GM12878 (cell line): ENCODE measurements at regions not wholly inside any gene's neighbourhood (a gene's known extent, or its start where the extent isn't known, plus 50 kb on each side); places are given as distances from the start of the nearest gene placed in this dataset.

Experiments
- ATAC-seq: fragments of 200-7000 bp; cut with Tn5 transposase; 3 replicates; pipeline ENCODE4 v1.9.1; 2020; ENCODE audit warnings: mild to moderate bottlenecking, moderate library complexity
- BruUV-seq: library from RNA; stranded (reverse); fragments of 400-500 nt; replicated peaks from 2 replicates; lab custom pipeline; 2021; lab: Mats Ljungman, UMichigan
- CTCF ChIA-PET: fragments of 300-600 bp; sonication (Branson Sonifier 250); formaldehyde crosslinking; extraction: SDS; loops from one replicate; lab custom pipeline; 2021; ENCODE audit warnings: inconsistent platforms; lab: Yijun Ruan, JAX
- POLR2A ChIA-PET: fragments of 350-600 bp; formaldehyde crosslinking; extraction: SDS; loops from one replicate; lab custom pipeline; 2021; ENCODE audit warnings: inconsistent platforms; lab: Charles Lee
- RAD21 ChIA-PET: fragments of 300-600 bp; sonication (Branson Sonifier 250); formaldehyde crosslinking; loops from one replicate; lab custom pipeline; 2023; ENCODE audit warnings: antibody characterized with exemption; ENCODE audit not compliant: unreplicated experiment; lab: Charles Lee
- SMC1A ChIA-PET: fragments of 300-600 bp; sonication (Branson Sonifier 250); formaldehyde crosslinking; loops from one replicate; lab custom pipeline; 2023; ENCODE audit not compliant: unreplicated experiment, uncharacterized antibody; lab: Charles Lee
- DNase-seq: peaks from one replicate; pipeline ENCODE4 v3.0.0-alpha.2; 2011; ENCODE audit warnings: low read depth, low spot score
- FAIRE-seq: peaks from 3 replicates; lab custom pipeline; 2011; peaks lifted over from hg19 to GRCh38; lab: Jason Lieb, UNC
- H2AFZ ChIP-seq: 2 replicates; pipeline ENCODE4 v1.6.0; 2011; ENCODE audit warnings: low read depth, low read length, control low read depth; ENCODE audit not compliant: control insufficient read depth
- H3K27ac ChIP-seq: 2 replicates; pipeline ENCODE4 v1.5.1; 2011; ENCODE audit warnings: control low read depth; ENCODE audit not compliant: control insufficient read depth, insufficient read depth
- H3K27me3 ChIP-seq, 2 experiments: replicated peaks in 1 of 2; 2 replicates each; pipeline versions ENCODE4 v1.6.0 to v1.6.1; 2011; ENCODE audit warnings: low read length in 1 of 2; ENCODE audit not compliant: control insufficient read depth in 2 of 2, insufficient read depth in 2 of 2
- H3K36me3 ChIP-seq, 2 experiments: 2 replicates each; pipeline ENCODE4 v1.5.1; 2011; ENCODE audit warnings: low read length in 1 of 2; ENCODE audit not compliant: control insufficient read depth in 2 of 2, insufficient read depth in 2 of 2
- H3K4me1 ChIP-seq: 2 replicates; pipeline ENCODE4 v1.6.1; 2011; ENCODE audit warnings: mild to moderate bottlenecking, low read length, moderate library complexity, mixed read lengths; ENCODE audit not compliant: control insufficient read depth, insufficient read depth
- H3K4me2 ChIP-seq: 2 replicates; pipeline ENCODE4 v1.6.0; 2011; ENCODE audit warnings: control low read depth; ENCODE audit not compliant: control insufficient read depth, insufficient read depth
- H3K4me3 ChIP-seq: fragments of 200-600 bp; sonication (generic); 2 replicates; pipeline ENCODE4 v1.5.1; 2016
- H3K79me2 ChIP-seq: 2 replicates; pipeline ENCODE4 v1.6.0; 2011; ENCODE audit warnings: low read length; ENCODE audit not compliant: control insufficient read depth, insufficient read depth
- H3K9ac ChIP-seq: 2 replicates; pipeline ENCODE4 v1.8.0; 2011; ENCODE audit warnings: low read length, control low read depth, mixed read lengths; ENCODE audit not compliant: control insufficient read depth, insufficient read depth
- H3K9me3 ChIP-seq: replicated peaks from 3 replicates; pipeline ENCODE4 v1.5.1; 2011; ENCODE audit warnings: mild to moderate bottlenecking, low read length; ENCODE audit not compliant: control insufficient read depth, insufficient read depth
- H4K20me1 ChIP-seq: 2 replicates; pipeline ENCODE4 v1.6.0; 2011; ENCODE audit not compliant: control insufficient read depth, insufficient read depth
- BCLAF1 ChIP-seq: fragments of 450-650 bp; IDR thresholded peaks from 2 replicates; pipeline ENCODE4 v1.6.1; 2017; ENCODE audit warnings: antibody characterized with exemption, mild to moderate bottlenecking, moderate library complexity
- CEBPB ChIP-seq, 2 experiments: fragments of 150-350 bp in 1 of 2; IDR thresholded peaks; 2 replicates each; pipeline ENCODE4 v1.6.1; 2012 to 2014; ENCODE audit warnings: low read depth in 2 of 2, low read length in 2 of 2, borderline replicate concordance in 1 of 2, inconsistent platforms in 1 of 2
- CREB1 ChIP-seq: IDR thresholded peaks from 2 replicates; pipeline ENCODE4 v1.6.1; 2012; ENCODE audit warnings: low read depth, mild to moderate bottlenecking, inconsistent platforms
- IKZF2 ChIP-seq, 2 experiments: fragments of 450-650 bp; IDR thresholded peaks; 2 replicates each; pipeline ENCODE4 v1.6.1; 2017; ENCODE audit warnings: mild to moderate bottlenecking in 2 of 2, moderate library complexity in 2 of 2
- MXI1 ChIP-seq: fragments of 150-350 bp; IDR thresholded peaks from 2 replicates; pipeline ENCODE4 v1.6.1; 2011; ENCODE audit warnings: low read depth, mild to moderate bottlenecking, inconsistent platforms, low read length, improper control_type of control experiment
- SMARCA5 ChIP-seq: fragments of 450-650 bp; IDR thresholded peaks from 2 replicates; pipeline ENCODE4 v1.6.1; 2017; ENCODE audit warnings: mild to moderate bottlenecking
- SPI1 ChIP-seq: IDR thresholded peaks from 2 replicates; pipeline ENCODE4 v1.6.1; 2011; ENCODE audit warnings: low read depth, mild to moderate bottlenecking, low read length, moderate library complexity, borderline replicate concordance; ENCODE audit not compliant: insufficient read depth
- ZBTB4 ChIP-seq: fragments of 450-650 bp; formaldehyde crosslinking; IDR thresholded peaks from 2 replicates; pipeline ENCODE4 v1.4.0; 2022; ENCODE audit warnings: mild to moderate bottlenecking, moderate library complexity
- whole genome bisulfite sequencing: methylation state at CpG from one replicate; pipeline ENCODE4 v1.1.6; 2016; ENCODE audit warnings: low lambda C conversion rate; ENCODE audit not compliant: insufficient replicate concordance, insufficient coverage; ENCODE audit errors: missing lambda C conversion rate; 5-methylcytosine and 5-hydroxymethylcytosine counted together
- in situ Hi-C: fragments of 300-500 bp; cut with MboI; formaldehyde crosslinking; loops from 9 replicates; pipeline ENCODE4 v1.14.3; 2018; ENCODE audit warnings: mixed read lengths
- intact Hi-C: fragments of 100-400 bp; cut with micrococcal nuclease; formaldehyde crosslinking; loops from one replicate; pipeline ENCODE4 v1.14.2; 2022; ENCODE audit not compliant: unreplicated experiment

- in situ Hi-C loops = no loop called here
- FAIRE-seq (peak; percentile 31), DNase-seq (peak; percentile 3), ATAC-seq (peak; percentile 99)
- RAD21 ChIA-PET = no interaction called here
- TF ChIP-seq ZBTB4 (CRISPR knock-in tag) (no peak), SPI1 (peak; percentile 67; the same call in 1 of the 2 replicates), SMARCA5 (no peak), BCLAF1 (no peak), MXI1 (no peak), IKZF2 (IDR thresholded peaks at IDR 0.05) (no peak), CEBPB (IDR thresholded peaks at IDR 0.05; ENCODE audit: borderline replicate concordance in 1 of 2, low read depth in 2 of 2, low read length in 2 of 2) (peak in 1 of 2 experiments; percentile 86; a peak in 2 of 4 replicates), CREB1 (no peak)
- peak overlapping the region; percentile 46 for H3K4me2 ChIP-seq
- intact Hi-C loops = no loop called here
- no peaks in the 10 kb centered on the region for H3K9me3 ChIP-seq
- no peak overlapping the region for H3K27ac ChIP-seq
- no peaks in the 10 kb centered on the region for H3K79me2 ChIP-seq
- no peaks in the 10 kb centered on the region for H3K4me1 ChIP-seq
- WGBS = 19% methylated on average over 7 of the region's 7 CpGs
- BruUV-seq = no TSS peak
- no peaks in the 10 kb centered on the region for H3K27me3 ChIP-seq
- H3K9ac ChIP-seq = no peak overlapping the region
- H3K36me3 ChIP-seq = no peaks in the 10 kb centered on the region
- POLR2A ChIA-PET = no interaction called here
- CTCF ChIA-PET = no interaction called here
- H2AFZ ChIP-seq = peak overlapping the region; percentile 53
- no peaks in the 10 kb centered on the region for H4K20me1 ChIP-seq
- SMC1A ChIA-PET = no interaction called here
- H3K4me3 ChIP-seq = peak overlapping the region; percentile 45; the same call in 1 of the 2 replicates
Observed at GRCh38 chr2:12456293-12457106, 260.2 kb upstream of the TRIB2 start.
